GM19395 (cell line): ENCODE measurements at regions not wholly inside any gene's neighbourhood (a gene's known extent, or its start where the extent isn't known, plus 50 kb on each side); places are given as distances from the start of the nearest gene placed in this dataset.
"Not testable (repeated sequence)": the region's sequence is repeated elsewhere in the genome, so short reads cannot be mapped to it uniquely, and the experiment has no call there.

Experiments
- ATAC-seq: cut with Tn5 transposase; IDR thresholded peaks from one replicate; pipeline ENCODE4 v1.9.1; 2021; ENCODE audit warnings: mild to moderate bottlenecking, moderate library complexity; ENCODE audit not compliant: unreplicated experiment

GRCh38 chr3:182389071-182389815 is 404.1 kb upstream of the ATP11B start:
- no peak for ATAC-seq

GRCh38 chr3:182390421-182390820 is 402.9 kb upstream of the ATP11B start:
- ATAC-seq, result no peak

GRCh38 chr3:182392182-182392937 is 400.9 kb upstream of the ATP11B start:
- ATAC-seq, result no peak

- ATAC-seq, result no peak
Observed at GRCh38 chr3:182393151-182393550, 400.2 kb upstream of the ATP11B start.

GRCh38 chr3:182393830-182394367 is 399.4 kb upstream of the ATP11B start:
- ATAC-seq, result no peak

- no peak for ATAC-seq
Observed at GRCh38 chr3:182397164-182397563, 396.1 kb upstream of the ATP11B start.

GRCh38 chr3:182399978-182400737 is 393.1 kb upstream of the ATP11B start:
- no peak for ATAC-seq

GRCh38 chr3:182400838-182401237 is 392.5 kb upstream of the ATP11B start:
- ATAC-seq, result no peak

GRCh38 chr3:182404031-182404430 is 389.3 kb upstream of the ATP11B start:
- no peak for ATAC-seq

- ATAC-seq, result no peak
Observed at GRCh38 chr3:182405759-182406158, 387.5 kb upstream of the ATP11B start.

GRCh38 chr3:182406786-182407185 is 386.5 kb upstream of the ATP11B start:
- ATAC-seq, result no peak

- no peak for ATAC-seq
Observed at GRCh38 chr3:182410051-182410450, 383.3 kb upstream of the ATP11B start.

- ATAC-seq, result no peak
Observed at GRCh38 chr3:182412066-182412465, 381.2 kb upstream of the ATP11B start.

- no peak for ATAC-seq
Observed at GRCh38 chr3:182413061-182413460, 380.2 kb upstream of the ATP11B start.

- ATAC-seq, result no peak
Observed at GRCh38 chr3:182413682-182414081, 379.6 kb upstream of the ATP11B start.

- ATAC-seq, result no peak
Observed at GRCh38 chr3:182414586-182414985, 378.7 kb upstream of the ATP11B start.

GRCh38 chr3:182420741-182421140 is 372.6 kb upstream of the ATP11B start:
- ATAC-seq, result no peak

- no peak for ATAC-seq
Observed at GRCh38 chr3:182424006-182424405, 369.3 kb upstream of the ATP11B start.

- ATAC-seq, result not testable (repeated sequence)
Observed at GRCh38 chr3:182425926-182426718, 367.2 kb upstream of the ATP11B start.

- not testable (repeated sequence) for ATAC-seq
Observed at GRCh38 chr3:182431972-182432371, 361.3 kb upstream of the ATP11B start.
